ENCODE measurements at regions not wholly inside any gene's neighbourhood (a gene's known extent, or its start where the extent isn't known, plus 50 kb on each side); places are given as distances from the start of the nearest gene placed in this dataset.
"Not testable (repeated sequence)": the region's sequence is repeated elsewhere in the genome, so short reads cannot be mapped to it uniquely, and the experiment has no call there.

- Histone ChIP-seq H3K27me3 (ENCODE audit: control insufficient read depth, insufficient read depth, low read length) (no peaks in the 10 kb centered on the region), H3K4me3 (ENCODE audit: low read depth, low read length) (no peak overlapping the region), H3K36me3 (ENCODE audit: control insufficient read depth, insufficient read depth, low read length) (no peaks in the 10 kb centered on the region)
- TF ChIP-seq CTCF (IDR thresholded peaks at IDR 0.05; ENCODE audit: insufficient read depth, low read length, severe bottlenecking), result no peak
- DNase-seq (ENCODE audit: low read depth), result no peak
- FAIRE-seq, result no peak
Observed at GRCh38 chr12:28996688-28997087, 152.4 kb upstream of the FAR2 start.

DNA sequence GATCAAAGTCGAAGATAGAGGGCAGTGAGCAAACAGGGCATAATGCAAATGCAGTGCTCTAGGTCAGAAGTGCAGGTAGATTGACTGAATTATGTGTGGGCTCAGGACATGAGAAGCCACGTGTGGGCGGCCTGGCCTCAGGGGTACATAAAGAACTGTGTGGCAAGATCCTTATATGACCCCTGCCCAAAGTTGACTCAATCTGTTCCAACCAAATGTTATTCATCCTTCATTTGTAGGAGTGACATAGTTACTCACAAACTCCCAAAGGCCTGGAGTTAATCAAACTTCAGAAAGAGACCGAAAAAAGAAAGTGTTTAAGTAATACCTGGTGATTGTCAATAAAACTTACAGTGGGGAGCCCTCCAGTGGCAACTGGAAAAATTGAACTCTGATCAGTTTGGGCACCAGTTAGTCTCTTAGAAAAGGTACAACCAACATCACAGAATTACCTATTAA is 150.4 kb upstream of the FAR2 start:
- FAIRE-seq (no peak), DNase-seq (ENCODE audit: low read depth) (peak; percentile 50)
- Histone ChIP-seq H3K4me3 (ENCODE audit: low read depth, low read length) (no peak overlapping the region), H3K36me3 (ENCODE audit: control insufficient read depth, insufficient read depth, low read length) (no peaks in the 10 kb centered on the region), H3K27me3 (ENCODE audit: control insufficient read depth, insufficient read depth, low read length) (no peaks in the 10 kb centered on the region)
- peak; percentile 35 for TF ChIP-seq CTCF (IDR thresholded peaks at IDR 0.05; ENCODE audit: insufficient read depth, low read length, severe bottlenecking)

GRCh38 chr12:29004066-29004935 is 144.8 kb upstream of the FAR2 start:
- no peak overlapping the region for H3K4me3 ChIP-seq (ENCODE audit: low read depth, low read length)
- DNase-seq (ENCODE audit: low read depth) (no peak), FAIRE-seq (no peak)
- no peaks in the 10 kb centered on the region for H3K36me3 ChIP-seq (ENCODE audit: control insufficient read depth, insufficient read depth, low read length)
- no peak for TF ChIP-seq CTCF (IDR thresholded peaks at IDR 0.05; ENCODE audit: insufficient read depth, low read length, severe bottlenecking)
- H3K27me3 ChIP-seq (ENCODE audit: control insufficient read depth, insufficient read depth, low read length), result no peaks in the 10 kb centered on the region

DNA sequence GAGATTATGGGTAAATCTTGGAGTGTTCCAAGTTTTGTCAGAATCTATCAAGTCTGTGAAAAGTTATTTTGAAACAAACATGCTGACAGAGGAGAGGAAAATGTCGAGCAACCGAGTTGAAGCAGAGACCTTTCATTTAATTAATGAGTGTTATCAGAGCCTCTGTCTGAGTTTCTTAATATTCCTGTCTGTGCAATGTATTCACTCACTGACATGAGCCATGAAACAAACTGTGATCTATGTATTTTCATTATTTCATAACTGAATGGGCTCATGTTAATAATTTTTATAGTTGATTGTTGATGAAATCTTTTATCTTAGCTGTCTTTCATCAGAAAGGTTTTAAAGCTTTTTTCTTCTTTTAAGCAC is 144.2 kb upstream of the FAR2 start:
- TF ChIP-seq CTCF (IDR thresholded peaks at IDR 0.05; ENCODE audit: insufficient read depth, low read length, severe bottlenecking), result no peak
- Histone ChIP-seq H3K36me3 (ENCODE audit: control insufficient read depth, insufficient read depth, low read length) (no peaks in the 10 kb centered on the region), H3K4me3 (ENCODE audit: low read depth, low read length) (no peak overlapping the region), H3K27me3 (ENCODE audit: control insufficient read depth, insufficient read depth, low read length) (no peaks in the 10 kb centered on the region)
- FAIRE-seq, result no peak
- no peak for DNase-seq (ENCODE audit: low read depth)

- Histone ChIP-seq H3K4me3 (ENCODE audit: low read depth, low read length) (no peak overlapping the region), H3K27me3 (ENCODE audit: control insufficient read depth, insufficient read depth, low read length) (no peaks in the 10 kb centered on the region), H3K36me3 (ENCODE audit: control insufficient read depth, insufficient read depth, low read length) (no peaks in the 10 kb centered on the region)
- no peak for TF ChIP-seq CTCF (IDR thresholded peaks at IDR 0.05; ENCODE audit: insufficient read depth, low read length, severe bottlenecking)
- FAIRE-seq, result no peak
- DNase-seq (ENCODE audit: low read depth), result peak; percentile 81
Observed at GRCh38 chr12:29008786-29009185, 140.3 kb upstream of the FAR2 start.

DNA sequence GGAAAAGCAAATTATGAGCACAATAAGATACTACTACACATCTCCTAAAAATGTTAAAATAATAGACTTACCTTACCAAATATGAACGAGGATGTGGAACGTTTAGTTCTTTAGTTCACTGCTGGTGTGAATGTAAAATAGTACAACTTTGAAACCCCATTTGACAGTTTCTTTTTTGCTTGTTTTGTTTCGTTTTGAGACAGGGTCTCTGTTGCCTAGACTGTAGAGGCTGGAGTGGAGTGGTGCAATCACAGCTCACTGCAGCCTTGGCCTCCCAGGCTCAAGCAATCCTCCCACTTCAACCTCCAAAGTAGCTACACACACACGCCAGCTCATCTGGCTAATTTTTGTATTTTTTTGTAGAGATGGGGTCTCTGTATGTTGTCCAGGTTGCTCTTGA is 136.4 kb upstream of the FAR2 start:
- no peaks in the 10 kb centered on the region for H3K36me3 ChIP-seq (ENCODE audit: control insufficient read depth, insufficient read depth, low read length)
- no peak for FAIRE-seq
- H3K27me3 ChIP-seq (ENCODE audit: control insufficient read depth, insufficient read depth, low read length), result no peaks in the 10 kb centered on the region
- H3K4me3 ChIP-seq (ENCODE audit: low read depth, low read length), result no peak overlapping the region
- no peak for TF ChIP-seq CTCF (IDR thresholded peaks at IDR 0.05; ENCODE audit: insufficient read depth, low read length, severe bottlenecking)
- no peak for DNase-seq (ENCODE audit: low read depth)

- FAIRE-seq; H3K36me3 ChIP-seq (ENCODE audit: control insufficient read depth, insufficient read depth, low read length); DNase-seq (ENCODE audit: low read depth); H3K4me3 ChIP-seq (ENCODE audit: low read depth, low read length); H3K27me3 ChIP-seq (ENCODE audit: control insufficient read depth, insufficient read depth, low read length): not testable (repeated sequence)
Observed at GRCh38 chr12:29017532-29017931, 131.5 kb upstream of the FAR2 start.

Measured in bronchial epithelial cell (primary cell).